ENCODE measurements at regions not wholly inside any gene's neighbourhood (a gene's known extent, or its start where the extent isn't known, plus 50 kb on each side); places are given as distances from the start of the nearest gene placed in this dataset.
"Not testable (repeated sequence)": the region's sequence is repeated elsewhere in the genome, so short reads cannot be mapped to it uniquely, and the experiment has no call there.

DNA sequence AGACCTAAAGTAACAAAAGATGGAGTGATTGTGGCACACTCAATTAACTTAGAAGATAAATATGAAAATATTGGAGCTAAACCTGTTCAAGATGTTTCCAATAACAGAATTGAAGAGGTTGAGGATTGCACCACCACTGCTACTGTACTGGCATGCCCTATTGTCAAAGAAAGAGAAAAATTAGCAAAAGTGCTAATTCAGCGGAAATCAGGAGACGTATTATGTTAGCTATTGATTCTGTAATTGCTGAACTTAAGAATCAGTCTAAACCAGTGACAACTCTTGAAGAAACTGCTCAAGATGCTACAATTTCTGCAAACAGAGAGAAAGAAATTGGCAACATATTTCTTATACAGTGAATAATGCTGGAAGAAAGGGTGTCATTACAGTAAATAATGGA, 754.4 kb downstream of the CDH18 start:
- H3K27me3 ChIP-seq = no peaks in the 10 kb centered on the region
- no peak for DNase-seq
- no peak overlapping the region for H3K4me3 ChIP-seq (ENCODE audit: low read depth, low read length)
- H3K36me3 ChIP-seq = no peaks in the 10 kb centered on the region
- TF ChIP-seq, protein P1, sequence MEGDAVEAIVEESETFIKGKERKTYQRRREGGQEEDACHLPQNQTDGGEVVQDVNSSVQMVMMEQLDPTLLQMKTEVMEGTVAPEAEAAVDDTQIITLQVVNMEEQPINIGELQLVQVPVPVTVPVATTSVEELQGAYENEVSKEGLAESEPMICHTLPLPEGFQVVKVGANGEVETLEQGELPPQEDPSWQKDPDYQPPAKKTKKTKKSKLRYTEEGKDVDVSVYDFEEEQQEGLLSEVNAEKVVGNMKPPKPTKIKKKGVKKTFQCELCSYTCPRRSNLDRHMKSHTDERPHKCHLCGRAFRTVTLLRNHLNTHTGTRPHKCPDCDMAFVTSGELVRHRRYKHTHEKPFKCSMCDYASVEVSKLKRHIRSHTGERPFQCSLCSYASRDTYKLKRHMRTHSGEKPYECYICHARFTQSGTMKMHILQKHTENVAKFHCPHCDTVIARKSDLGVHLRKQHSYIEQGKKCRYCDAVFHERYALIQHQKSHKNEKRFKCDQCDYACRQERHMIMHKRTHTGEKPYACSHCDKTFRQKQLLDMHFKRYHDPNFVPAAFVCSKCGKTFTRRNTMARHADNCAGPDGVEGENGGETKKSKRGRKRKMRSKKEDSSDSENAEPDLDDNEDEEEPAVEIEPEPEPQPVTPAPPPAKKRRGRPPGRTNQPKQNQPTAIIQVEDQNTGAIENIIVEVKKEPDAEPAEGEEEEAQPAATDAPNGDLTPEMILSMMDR (IDR thresholded peaks at IDR 0.05; ENCODE audit: low read depth, low read length) = no peak
- no peaks in the 10 kb centered on the region for H3K9me3 ChIP-seq
- no peaks in the 10 kb centered on the region; the same call in 1 of the 2 replicates for H3K4me1 ChIP-seq

DNA sequence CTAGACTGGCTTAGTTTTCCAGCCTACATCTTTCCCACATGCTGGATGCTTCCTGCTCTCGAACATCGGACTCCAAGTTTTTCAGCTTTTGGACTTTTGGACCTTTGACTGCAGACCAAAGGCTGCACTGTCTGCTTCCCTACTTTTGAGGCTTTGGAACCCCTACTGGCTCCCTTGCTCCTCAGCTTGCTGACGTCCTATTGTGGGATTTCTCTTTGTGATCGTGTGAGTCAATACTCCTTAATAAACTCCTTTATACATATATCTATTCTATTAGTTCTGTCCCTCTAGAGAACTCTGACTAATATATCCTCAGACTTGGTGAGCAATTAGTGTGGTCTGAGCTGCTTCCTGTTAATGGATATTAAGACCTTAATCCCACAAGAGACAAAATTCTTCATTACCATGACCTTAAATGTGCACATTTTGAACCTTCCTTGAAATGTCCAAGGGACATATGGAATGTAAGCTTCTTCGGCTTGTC, 752.9 kb downstream of the CDH18 start:
- DNase-seq = no peak
- Histone ChIP-seq H3K4me1 (no peaks in the 10 kb centered on the region; the same call in 1 of the 2 replicates), H3K36me3 (no peaks in the 10 kb centered on the region)

DNA sequence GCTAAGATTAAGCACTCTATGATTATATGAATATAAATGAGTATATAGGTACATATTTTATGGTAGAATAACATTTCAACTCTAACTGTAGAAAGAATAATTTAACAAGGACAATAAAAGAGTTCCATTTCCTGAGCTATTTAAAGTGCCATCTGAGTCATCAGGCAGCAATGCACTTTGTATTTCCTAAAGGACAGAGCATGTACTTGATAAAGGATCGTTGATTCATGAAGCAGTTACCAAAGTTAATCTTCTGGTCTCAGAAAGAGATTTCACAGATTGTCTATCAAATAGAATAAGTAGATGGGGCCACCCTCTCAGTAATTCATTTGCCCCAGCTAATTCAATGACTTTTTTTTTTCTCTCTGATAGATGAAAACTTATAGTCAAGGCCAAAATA, 747.8 kb downstream of the CDH18 start:
- TF ChIP-seq, protein P1 (IDR thresholded peaks at IDR 0.05; ENCODE audit: low read depth, low read length) = no peak
- no peaks in the 10 kb centered on the region for H3K4me1 ChIP-seq
- H3K9me3 ChIP-seq = no peaks in the 10 kb centered on the region
- no peaks in the 10 kb centered on the region for H3K36me3 ChIP-seq
- no peak overlapping the region for H3K4me3 ChIP-seq (ENCODE audit: low read depth, low read length)
- no peak for DNase-seq
- no peaks in the 10 kb centered on the region for H3K27me3 ChIP-seq

More for the DNA sequence above, 752.9 kb downstream of the CDH18 start:
- Histone ChIP-seq H3K27me3 (no peaks in the 10 kb centered on the region), H3K9me3 (no peaks in the 10 kb centered on the region), H3K4me3 (ENCODE audit: low read depth, low read length) (no peak overlapping the region)
- TF ChIP-seq, protein P1 (IDR thresholded peaks at IDR 0.05; ENCODE audit: low read depth, low read length) = no peak

DNA sequence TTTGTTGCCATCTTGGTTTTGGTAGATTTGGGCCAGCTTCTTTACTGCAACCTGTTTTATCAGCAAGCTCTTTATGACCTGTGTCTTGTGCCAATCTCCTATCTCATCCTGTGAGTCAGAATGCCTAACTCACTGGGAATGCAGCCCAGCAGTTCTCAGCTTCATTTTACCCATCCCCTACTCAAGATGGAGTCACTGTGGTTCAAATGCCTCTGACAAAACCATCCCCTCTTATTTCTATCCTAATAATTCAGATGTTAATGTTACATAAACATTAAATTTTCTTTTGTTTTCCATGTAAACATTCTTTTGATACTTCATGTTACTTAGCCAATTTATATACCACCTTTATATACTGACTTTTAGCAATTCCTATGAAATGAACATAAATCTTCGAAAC, 746.3 kb downstream of the CDH18 start:
- Histone ChIP-seq H3K36me3 (no peaks in the 10 kb centered on the region), H3K4me3 (ENCODE audit: low read depth, low read length) (no peak overlapping the region), H3K27me3 (no peaks in the 10 kb centered on the region), H3K9me3 (no peaks in the 10 kb centered on the region), H3K4me1 (no peaks in the 10 kb centered on the region)
- no peak for DNase-seq
- TF ChIP-seq, protein P1 (IDR thresholded peaks at IDR 0.05; ENCODE audit: low read depth, low read length) = no peak

DNA sequence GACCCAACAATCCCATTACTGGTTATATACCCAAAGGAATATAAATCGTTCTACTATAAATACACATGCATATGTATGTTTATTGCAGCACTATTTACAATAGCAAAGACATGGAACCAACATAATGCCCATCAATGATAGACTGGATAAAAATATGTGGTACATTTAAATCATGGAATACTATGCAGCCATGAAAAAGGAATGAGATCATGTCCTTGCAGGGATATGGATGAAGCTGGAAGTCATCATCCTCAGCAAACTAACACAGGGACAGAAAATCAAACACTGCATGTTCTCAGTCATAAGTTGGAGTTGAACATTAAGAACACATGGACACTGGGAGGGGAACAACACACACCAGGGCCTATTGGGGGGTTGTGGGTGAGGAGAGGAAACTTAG, 741.8 kb downstream of the CDH18 start:
- H3K36me3 ChIP-seq; DNase-seq; H3K4me3 ChIP-seq (ENCODE audit: low read depth, low read length); H3K4me1 ChIP-seq; H3K27me3 ChIP-seq; H3K9me3 ChIP-seq: not testable (repeated sequence)

DNA sequence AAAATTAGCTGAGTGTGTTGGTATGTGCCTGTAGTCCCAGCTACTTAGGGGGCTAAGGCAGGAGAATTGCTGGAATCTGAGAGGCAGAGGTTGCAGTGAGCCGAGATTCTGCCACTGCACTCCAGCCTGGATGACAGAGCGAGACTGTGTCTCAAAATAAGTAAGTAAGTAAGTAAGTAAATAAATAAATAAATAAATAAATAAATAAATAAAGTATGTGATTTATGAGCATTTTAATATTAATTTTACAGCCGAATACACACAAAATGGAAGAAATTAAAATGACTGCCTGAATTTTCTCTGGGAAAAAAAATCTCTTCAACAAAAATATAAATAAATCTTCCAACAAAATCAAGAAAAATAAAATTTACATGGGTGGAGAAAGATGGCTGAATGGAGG, 740.7 kb downstream of the CDH18 start:
- H3K9me3 ChIP-seq = no peaks in the 10 kb centered on the region
- no peaks in the 10 kb centered on the region for H3K4me1 ChIP-seq
- no peaks in the 10 kb centered on the region for H3K36me3 ChIP-seq
- TF ChIP-seq, protein P1 (IDR thresholded peaks at IDR 0.05; ENCODE audit: low read depth, low read length) = no peak
- no peak overlapping the region for H3K4me3 ChIP-seq (ENCODE audit: low read depth, low read length)
- H3K27me3 ChIP-seq = no peaks in the 10 kb centered on the region
- no peak for DNase-seq

DNA sequence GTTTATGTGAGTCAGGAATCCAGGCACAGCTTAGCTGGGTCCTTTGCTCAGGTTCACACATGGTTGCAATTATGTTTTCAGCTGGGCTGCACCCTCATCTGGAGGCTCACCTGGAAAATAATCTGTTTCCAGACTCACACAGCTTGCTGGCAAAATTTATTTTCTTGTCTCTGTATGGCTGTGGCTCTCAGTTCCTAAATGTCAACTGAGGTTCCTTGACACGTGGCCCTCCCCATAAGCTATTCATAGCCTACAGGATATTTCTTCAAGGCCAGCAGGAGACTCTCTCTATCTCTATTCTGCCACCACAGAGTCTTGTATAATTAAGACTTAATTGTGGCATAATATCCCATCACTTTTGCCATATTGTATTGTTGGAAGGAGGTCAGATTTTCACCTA, 732.0 kb downstream of the CDH18 start:
- Histone ChIP-seq H3K9me3 (no peaks in the 10 kb centered on the region), H3K27me3 (no peaks in the 10 kb centered on the region), H3K4me1 (no peaks in the 10 kb centered on the region), H3K4me3 (ENCODE audit: low read depth, low read length) (no peak overlapping the region), H3K36me3 (no peaks in the 10 kb centered on the region)
- DNase-seq = no peak
- TF ChIP-seq, protein P1 (IDR thresholded peaks at IDR 0.05; ENCODE audit: low read depth, low read length) = no peak
